Activated CD8-positive, alpha-beta memory T cell treated with anti-CD3 and anti-CD28 coated beads for 48 hours (primary cell): ENCODE measurements at regions not wholly inside any gene's neighbourhood (a gene's known extent, or its start where the extent isn't known, plus 50 kb on each side); places are given as distances from the start of the nearest gene placed in this dataset.
"Not testable (repeated sequence)": the region's sequence is repeated elsewhere in the genome, so short reads cannot be mapped to it uniquely, and the experiment has no call there.

Experiments used
- DNase-seq, 3 experiments: peaks; one replicate each; pipeline ENCODE4 v3.0.0-alpha.2; 2020; ENCODE audit warnings: low read depth in 2 of 3, low spot score in 2 of 3

DNA sequence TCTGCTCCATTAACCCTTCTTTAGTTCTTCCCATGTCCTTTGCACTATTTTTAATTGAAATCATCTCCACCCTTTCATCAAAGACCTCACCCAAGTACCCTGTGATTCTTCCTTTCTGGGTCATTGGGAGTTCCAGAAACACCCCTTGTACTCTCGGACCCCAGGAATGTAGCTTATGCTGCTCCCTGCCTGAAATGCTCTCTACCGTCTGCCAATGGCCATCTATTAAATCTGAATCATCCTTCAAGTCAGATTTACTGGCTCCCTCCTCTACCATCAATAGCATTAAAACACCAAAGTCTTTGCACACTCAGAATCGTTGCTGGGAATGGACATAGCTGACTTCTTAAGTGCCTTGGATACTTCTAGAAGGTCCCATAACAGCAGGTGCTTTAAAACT, 73.2 kb upstream of the GADD45A start:
- no peak for DNase-seq

DNA sequence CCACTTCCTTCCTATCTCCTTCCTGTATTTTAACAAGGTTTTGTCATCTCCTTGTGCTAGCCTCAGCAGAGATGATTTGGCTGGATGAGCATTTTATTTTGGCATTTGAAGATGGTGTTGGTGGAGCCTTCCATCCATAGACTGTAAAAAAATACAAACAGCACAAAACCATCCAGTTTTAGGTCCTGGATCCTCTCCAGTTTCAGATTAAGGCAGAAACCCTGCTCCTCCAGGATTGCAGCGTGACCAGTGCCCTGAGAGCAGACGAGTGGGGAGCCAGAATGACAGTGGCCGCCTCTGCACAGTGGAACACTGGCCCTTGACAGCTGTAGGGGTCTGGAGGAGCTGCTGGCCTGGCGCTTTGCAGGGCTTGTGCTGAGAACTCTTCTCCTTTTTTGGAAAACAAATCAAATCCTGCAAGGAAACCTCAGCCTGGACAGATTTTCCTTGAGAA, 72.2 kb upstream of the GADD45A start:
- DNase-seq = no peak

DNA sequence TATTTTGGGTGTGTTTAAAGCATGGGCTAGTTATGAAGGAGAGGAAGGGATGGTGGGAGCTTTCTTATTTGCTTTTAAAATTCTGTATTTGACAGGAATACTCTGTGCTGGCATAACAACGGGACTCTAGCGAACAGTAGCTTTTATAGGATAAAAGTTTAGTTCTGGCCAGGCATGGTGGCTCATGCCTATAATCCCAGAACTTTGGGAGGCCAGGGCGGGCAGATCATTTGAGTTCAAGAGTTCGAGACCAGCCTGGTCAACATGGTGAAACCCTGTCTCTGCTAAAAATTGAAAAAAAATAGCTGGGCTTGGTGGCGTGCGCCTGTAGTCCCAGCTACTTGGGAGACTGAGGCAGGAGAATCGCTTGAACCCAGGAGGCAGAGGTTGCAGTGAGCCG, 71.5 kb upstream of the GADD45A start:
- not testable (repeated sequence) for DNase-seq

DNA sequence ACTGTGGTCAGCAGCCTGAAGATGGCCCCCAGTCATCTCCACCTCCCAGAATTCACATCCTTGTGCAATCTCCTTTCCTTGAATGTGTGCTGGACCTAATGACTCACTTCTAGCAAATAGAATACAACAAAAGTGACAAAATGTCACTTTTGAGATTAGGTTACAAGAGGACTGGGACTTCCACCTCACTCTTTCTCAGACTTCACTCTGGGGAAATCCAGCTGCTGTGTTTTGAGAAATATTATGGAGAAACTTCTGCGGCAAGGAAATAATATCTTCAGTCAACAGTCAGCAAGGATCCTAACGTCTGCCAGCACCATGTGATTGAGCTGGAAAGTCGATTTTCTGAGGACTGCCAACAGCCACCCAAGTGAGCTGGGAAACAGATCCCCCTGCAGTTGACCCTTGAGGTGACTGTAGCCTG, 70.5 kb upstream of the GADD45A start:
- no peak for DNase-seq

DNA sequence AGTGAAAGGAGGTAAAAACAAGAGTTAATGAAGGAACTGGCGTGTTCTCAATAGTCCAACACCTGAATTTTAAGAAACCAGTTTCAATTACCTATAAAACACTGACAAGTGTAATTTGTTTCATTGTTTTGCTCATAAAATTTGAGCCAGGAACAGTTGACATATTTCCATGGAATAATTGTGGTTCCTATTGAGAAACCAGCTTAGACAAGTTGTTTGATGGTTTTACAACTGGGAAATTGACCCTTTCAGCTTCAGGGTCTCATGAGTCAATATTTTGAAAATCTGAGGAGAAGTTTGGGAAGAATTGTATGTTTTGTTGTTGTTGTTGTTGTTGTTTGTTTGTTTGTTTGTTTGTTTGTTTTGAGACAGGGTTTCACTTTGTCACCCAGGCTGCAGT, 69.1 kb upstream of the GADD45A start:
- no peak for DNase-seq

DNA sequence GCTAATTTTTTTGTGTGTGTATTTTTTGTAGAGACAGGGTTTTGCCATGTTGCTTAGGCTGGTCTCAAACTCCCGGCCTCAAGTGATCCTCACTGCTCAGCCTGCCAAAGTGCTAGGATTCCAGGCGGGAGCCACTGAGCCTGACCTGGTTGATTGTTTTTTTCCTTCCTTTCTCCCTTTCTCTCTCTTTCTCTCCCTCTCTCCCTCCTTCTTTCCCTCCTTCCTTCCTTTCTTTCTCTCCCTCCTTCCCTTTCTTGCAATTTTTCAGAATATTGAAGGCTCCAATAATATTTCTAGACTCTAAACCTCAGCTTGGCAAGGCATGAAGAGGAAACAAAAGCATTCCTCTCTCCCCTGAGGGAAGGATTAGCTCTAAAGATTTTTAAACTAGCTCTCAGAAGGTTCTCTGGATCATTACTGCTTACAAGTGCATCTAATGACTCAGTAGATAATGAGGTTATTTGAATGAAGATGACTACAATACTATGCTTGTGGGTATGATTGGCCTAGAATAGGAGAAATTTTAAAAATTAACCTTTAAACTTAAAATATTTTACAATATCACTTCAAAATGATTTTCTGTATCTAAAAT, 68.5 kb upstream of the GADD45A start:
- no peak for DNase-seq

DNA sequence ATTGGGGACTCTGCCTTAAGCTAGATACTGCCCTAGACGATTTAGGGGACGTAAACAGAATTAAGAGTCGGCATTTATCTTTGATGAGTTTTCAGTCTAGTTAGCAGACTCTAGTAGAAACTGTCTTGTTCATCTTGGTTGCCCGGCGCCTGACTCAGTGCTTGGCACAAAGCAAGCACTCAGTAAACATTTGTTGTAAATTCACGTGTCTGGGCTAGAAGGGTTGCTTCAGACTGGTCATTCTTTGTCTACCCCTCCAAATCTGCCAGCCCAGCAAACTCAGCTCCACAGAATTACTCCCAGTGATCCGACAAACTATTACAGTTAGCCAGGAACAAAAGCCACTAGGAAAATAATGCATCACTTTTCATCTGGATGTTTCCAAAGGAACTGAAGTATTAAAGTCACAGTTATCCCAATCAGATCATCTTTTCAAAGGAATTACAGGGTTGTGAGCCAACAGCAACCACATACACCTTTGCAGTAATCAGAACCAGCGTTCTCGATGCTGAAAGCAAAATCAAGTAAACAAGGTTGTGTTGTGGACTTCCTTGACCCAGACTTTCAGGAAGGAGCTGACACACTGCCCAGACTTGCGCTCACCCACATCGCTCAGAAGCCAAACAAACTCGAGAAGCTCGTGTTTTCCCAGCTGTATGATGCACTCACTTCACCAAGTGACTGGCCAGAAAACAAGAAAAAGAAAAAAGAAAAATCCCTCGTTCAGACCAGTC, 66.5 kb upstream of the GADD45A start:
- DNase-seq = no peak

DNA sequence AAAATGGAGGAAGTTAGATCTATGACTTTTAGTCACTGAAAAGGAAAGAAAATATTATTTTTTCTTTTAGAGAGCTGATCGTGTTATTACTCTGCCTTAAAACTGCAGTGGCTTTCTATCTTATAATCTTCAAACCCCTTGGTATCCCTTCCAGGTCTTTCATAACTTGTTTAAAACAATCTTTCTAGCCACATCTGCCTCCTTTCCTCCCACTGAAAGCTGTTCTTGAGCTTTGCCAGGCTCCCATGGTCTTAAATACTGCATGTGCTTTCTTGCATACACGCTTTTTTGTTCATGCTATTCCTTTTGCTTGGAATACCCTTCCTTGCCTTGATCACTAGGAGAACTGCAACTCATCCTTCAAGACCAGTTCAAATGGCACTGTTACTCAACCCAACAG, 65.9 kb upstream of the GADD45A start:
- DNase-seq = no peak

DNA sequence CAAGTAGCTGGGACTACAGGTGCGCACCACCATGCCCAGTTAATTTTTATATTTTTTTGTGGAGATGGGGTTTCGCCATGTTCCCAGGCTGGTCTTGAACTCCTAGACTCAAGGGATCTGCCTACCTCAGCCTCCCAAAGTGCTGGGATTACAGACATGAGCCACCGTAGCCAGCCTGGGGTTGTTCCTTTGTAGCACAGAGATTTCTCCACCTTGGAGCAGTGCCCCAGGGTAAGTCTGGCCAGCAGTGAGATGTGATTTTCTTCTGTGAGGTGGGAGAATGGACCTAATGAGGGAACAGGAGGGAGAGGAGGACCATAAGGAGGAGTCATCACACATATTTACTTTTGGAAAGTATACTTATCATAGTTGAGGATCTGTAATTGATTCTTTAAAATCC, 61.1 kb upstream of the GADD45A start:
- DNase-seq = no peak

DNA sequence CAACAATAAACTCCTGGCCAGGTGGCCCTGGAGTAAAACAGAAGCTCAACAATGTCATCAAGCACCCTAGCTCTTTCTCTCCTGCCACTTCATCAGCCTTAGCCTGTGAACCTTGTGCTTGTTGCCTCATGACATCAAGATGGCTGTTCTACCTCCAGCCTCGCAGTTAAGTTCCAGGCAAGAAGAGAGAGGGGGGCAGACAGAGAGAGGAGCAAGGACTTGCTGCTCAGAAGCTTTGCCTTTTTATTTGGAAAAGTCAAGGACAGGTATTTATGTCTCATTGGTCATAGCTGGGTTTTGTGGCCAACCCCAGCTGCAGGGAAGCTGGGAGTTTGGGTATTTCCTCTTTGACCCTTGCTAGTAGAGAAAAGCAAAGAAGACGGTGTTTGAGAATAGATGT, 60.3 kb upstream of the GADD45A start:
- no peak for DNase-seq

DNA sequence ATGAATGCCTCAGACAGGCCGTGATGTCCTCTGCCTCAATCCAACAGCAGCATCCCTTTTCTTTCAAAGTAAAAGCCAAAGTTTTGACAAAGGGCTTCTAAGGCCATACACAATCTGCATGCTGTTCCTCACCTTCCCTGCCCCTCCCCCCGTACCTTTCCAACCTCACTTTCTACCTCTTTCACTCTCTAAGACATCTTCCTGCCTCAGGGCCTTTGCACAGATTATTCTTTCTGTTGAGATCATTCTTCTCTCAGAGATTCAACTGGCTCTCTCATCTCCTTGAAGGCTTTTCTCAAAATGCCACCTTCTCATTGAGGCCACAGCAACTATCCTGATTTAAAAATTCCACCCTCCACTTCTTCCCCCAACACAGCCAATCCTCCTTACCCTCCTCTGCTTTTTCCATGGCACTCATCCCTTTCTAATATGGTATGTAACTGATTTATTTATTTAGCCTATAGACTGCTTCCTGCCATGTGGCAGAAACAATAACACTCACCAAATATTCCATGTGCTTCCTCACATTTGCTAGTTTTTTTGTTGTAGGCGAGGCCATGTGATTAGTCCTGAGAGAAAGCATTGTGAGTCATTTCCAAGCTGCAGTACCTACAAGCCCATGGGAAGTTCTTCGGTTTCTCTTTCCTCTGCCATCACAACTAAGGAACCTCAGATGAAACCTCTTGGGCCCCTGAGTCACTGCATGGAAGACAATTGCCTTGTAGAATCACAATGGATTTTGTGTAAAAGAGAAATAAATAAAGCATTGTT, 58.7 kb upstream of the GADD45A start:
- no peak for DNase-seq

DNA sequence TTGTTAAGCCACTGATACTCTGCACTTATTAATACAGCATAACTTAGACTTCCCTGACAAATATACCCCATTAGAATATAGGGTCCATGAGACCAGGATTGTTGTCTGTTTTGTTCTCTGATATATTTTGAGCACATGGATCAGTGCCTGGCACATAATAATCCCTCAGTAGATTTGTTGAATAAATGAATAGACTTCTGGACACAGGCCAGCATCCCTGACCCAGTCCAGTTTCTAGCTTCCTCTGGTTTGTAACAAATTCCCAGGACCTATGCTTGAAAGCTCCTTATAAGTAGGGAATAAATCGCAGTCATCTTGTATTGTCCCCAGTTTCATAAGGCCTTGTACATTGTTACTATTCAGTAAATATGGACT, 58.2 kb upstream of the GADD45A start:
- no peak for DNase-seq

DNA sequence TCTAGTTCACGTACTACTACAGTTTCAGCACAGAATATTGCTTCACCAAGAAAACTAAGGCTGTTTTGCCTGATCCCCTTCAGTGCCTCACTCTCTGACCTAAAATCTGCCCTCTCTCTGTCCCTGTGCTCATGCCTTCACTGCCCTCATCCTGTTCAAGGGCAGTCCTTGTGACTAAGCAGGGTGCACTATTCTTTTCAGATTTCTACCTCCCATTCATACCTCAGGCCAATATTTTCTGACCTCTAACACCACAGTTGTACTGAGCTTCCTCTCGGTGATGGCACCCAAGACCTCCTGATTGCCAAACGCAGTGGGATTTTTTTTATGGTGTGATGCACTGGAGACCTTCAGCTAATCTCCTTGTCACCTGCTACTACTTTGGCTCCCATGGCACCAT, 57.7 kb upstream of the GADD45A start:
- DNase-seq = no peak

DNA sequence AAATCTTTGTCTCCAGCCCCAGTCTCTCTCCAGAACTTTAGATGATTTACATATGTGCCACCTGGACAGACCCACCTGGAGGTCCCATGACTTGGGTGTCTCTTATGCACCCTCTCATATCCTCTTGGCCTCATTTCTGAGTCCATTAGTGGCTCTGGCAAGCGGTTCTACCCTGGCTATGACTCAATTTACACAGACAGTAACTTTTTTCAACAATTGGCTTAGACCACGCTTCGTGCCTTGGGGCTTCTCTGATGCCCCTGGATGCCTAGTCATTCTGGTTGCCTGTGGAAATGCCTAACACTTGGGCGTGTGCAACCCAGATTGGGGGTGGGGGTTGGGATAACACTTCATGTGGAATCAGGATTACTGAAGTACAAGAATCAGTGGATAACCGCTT, 57.1 kb upstream of the GADD45A start:
- DNase-seq = no peak

DNA sequence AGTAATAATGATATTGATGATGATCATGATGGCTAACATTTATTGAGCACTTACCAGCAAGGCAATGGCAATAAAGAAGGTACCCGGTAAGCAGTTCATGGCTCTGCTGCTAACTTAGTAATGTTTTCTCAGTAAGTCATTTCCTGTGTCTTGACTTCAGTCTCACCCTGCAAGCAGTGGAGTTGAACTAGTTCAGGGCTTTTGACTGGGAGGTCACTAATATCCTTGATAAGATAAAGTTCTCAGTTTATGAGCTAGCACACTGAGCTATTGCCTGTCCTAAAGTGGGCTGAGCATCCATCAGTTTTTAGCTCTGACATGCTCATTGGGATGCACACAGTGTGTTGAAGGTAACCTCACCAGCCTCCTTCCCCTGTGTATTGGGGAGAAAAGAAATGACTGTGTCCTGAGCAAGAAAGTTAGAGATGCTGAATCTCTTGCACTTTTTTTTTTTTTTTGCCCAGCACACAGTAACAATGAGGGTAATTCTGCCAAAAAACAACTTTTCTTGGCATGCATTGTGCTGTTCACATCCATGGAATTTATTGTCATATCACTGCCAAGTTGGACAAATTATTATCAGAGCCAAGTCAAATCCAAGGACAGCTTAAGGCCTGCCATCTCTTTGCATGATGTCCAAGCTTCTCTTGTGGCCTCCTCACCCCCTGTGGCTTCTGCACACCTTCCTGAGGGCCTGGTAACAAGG, 55.5 kb upstream of the GADD45A start:
- no peak for DNase-seq

DNA sequence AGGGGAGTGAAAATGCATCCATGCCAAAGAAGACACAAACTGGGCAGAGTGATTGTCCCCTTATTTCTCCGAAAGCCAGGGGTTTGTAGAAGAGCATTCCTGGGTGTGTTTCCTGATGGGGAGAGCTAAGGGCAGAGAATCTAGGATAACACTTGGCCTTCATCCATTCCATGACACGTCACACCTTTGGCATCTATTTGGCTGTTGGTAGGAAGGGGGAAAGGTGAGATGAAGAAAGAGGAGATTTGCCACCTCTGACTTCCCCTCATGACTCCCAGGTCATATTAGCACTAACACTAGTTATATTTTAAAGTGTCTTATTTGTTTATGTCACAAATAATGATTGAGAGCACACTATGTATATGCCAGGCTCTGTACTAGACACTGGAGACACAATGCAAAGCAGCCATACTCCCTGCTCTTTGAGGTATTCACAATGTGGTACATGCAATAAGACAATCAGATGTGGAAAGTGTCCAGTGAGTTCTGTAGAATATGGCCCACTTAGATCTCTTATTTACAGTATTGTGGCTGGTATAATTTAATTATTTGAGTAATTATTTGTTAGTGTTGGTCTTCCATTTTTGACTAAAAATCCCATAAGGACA, 54.5 kb upstream of the GADD45A start:
- no peak for DNase-seq

DNA sequence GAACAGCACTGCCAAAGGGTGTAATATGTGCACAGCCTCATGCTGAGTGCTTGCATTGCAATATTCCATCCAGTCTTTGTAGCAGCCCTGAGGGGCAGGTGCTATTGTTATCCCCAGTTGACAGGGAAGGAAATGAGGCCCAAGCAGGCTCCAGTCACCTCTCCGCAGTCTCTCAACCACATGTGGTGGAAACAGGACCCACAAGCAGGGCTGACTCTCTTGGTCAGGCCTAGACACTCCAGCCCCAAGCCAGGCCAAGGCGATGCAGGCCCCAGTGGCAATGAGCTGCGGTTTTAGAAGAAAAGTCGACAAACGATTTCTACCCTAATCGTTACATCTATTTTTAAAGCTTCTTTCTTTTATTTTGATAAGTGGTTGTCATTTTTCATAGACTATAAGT, 52.6 kb upstream of the GADD45A start:
- DNase-seq = no peak

DNA sequence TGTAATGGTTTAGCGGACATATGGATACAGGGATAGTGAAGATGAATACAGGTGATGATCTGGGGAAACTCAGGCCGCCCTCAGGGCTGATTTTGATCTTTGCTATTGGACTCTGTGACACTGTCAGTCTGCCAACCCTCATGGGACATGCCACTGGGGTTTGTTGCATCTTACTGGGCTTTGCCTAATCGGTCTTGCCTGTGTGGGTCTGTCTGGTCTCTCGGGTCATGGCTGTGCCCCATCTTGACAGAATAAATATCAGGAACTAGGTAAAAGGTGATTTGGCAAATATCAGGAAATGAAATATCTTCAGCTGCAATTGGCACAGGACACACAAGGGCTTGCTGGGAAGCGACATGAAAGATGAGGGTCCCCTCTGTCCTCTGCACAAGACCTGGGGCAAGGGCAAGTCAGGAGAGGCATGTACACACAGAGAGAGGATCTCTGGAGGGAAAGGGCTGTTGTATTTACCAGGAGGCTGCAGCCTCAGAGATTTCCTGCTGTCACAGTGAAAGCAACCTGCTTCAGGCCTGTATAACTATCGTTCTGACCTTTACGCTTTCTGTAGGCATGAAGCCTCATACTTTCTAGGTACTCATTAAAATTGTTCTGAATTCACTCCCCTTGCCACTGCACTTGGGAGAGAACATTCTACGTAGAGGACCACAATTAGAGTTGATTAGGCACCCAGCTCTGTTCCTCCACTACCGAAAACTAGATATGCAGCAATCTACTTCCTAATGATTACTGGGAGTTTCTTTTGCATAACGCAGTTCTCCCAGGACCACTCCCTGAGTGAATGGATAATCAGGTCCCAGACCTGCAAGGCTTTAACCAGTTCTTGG, 52.0 kb upstream of the GADD45A start:
- no peak for DNase-seq

DNA sequence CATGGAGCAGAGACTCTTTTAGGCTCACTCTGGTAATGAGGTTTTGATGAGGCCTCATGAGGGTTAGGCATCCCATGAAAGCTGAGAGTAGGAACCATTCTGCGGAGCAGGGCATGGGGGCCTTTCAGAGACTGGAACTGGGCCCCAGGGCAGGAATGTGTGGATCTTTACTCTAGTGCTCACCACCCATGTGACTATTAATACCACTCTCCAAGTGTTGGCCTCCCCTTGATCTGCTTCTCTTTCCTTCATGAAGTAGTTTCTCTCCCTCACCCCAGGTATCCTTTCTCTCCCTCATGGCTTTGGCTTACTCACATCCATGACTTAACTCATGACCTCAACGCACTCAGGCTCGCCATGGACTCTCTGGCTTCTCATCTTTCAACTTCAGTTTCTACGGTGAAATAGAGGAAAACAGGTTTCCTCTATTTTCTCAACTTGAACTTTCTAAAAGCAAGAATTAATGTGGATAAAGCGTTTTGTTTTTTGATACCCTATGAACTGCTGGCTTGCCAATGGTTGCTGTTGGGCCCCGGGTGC, 50.5 kb upstream of the GADD45A start:
- no peak for DNase-seq
